ENCODE measurements at regions not wholly inside any gene's neighbourhood (a gene's known extent, or its start where the extent isn't known, plus 50 kb on each side); places are given as distances from the start of the nearest gene placed in this dataset.
A peak's percentile ranks its signal among the peaks of the same experiment; 100 is the strongest.

- H3K9me2 ChIP-seq (ENCODE audit: insufficient read depth), result no peaks in the 10 kb centered on the region; the same call in 1 of the 2 replicates
- no peaks in the 10 kb centered on the region for H4K20me1 ChIP-seq (ENCODE audit: insufficient read depth)
- TF ChIP-seq EZH2phosphoT487 (IDR thresholded peaks at IDR 0.05; ENCODE audit: insufficient read depth, low read depth), result no peak
- peaks cover 35% of the 10 kb centered on the region for H3F3A ChIP-seq (ENCODE audit: insufficient read depth)
- peaks cover 57% of the 10 kb centered on the region for H3K4me1 ChIP-seq (ENCODE audit: insufficient read depth)
- no peaks in the 10 kb centered on the region for H3K27me3 ChIP-seq (replicated peaks; ENCODE audit: insufficient read depth)
- no peaks in the 10 kb centered on the region for H3K36me3 ChIP-seq (ENCODE audit: low read depth)
- in situ Hi-C loops (cut with MboI), result no loop called here
- H2AFZ ChIP-seq, result peak overlapping the region; percentile 54
- no peaks in the 10 kb centered on the region for H3K9me3 ChIP-seq (ENCODE audit: low read depth)
- WGBS, 2 experiments (ENCODE audit: low coverage in 1 of 2, low lambda C conversion rate in 2 of 2, missing lambda C conversion rate in 2 of 2), result 2 to 5% methylated on average over 10 of the region's 10 CpGs
- no peaks in the 10 kb centered on the region for H3K79me2 ChIP-seq (ENCODE audit: insufficient read depth)
- peak; percentile 77 for DNase-seq
- peak overlapping the region; percentile 67 for H3K4me3 ChIP-seq
- H3K27ac ChIP-seq, result peak overlapping the region; percentile 41
- H3K4me2 ChIP-seq (ENCODE audit: unreplicated experiment), result peak overlapping the region; percentile 87
- peak overlapping the region; percentile 56 for H3K9ac ChIP-seq
Measured at GRCh38 chr21:27586986-27587385, 620.1 kb upstream of the ADAMTS5 start.

DNA sequence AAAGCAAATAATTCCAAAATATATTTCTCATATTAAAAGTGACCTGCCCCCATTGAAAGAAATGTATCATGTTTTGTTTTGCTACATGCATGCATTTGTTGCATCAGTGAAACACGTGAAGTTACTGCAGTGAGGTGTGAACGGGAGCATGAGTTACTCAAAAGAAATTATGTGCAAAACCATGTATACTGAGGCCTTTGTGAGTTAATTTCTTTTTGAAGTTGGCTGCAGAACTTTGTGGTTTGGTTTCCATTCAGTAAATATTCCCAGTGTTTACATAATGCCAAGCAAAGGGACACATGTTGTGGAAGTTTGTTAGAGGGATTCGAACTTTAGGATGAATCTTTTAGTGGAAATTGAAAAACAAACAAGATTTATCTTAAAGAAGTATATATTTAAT lies 619.4 kb upstream of the ADAMTS5 start:
- no peaks in the 10 kb centered on the region for H4K20me1 ChIP-seq (ENCODE audit: insufficient read depth)
- H3K9me3 ChIP-seq (ENCODE audit: low read depth), result no peaks in the 10 kb centered on the region
- H3K27ac ChIP-seq, result peak overlapping the region; percentile 41; the same call in 1 of the 2 replicates
- H3K79me2 ChIP-seq (ENCODE audit: insufficient read depth), result no peaks in the 10 kb centered on the region
- peak overlapping the region; percentile 56; the same call in 1 of the 2 replicates for H3K9ac ChIP-seq
- no peak overlapping the region for H2AFZ ChIP-seq
- TF ChIP-seq EZH2phosphoT487 (IDR thresholded peaks at IDR 0.05; ENCODE audit: insufficient read depth, low read depth) (no peak), EZH2 (IDR thresholded peaks at IDR 0.05; ENCODE audit: insufficient read depth, poor library complexity, severe bottlenecking) (no peak)
- in situ Hi-C loops (cut with MboI), result no loop called here
- peaks cover 60% of the 10 kb centered on the region for H3K4me1 ChIP-seq (ENCODE audit: insufficient read depth)
- H3K4me2 ChIP-seq (ENCODE audit: unreplicated experiment), result peak overlapping the region; percentile 87
- no peaks in the 10 kb centered on the region for H3K36me3 ChIP-seq (ENCODE audit: low read depth)
- WGBS, 2 experiments (ENCODE audit: low coverage in 1 of 2, low lambda C conversion rate in 2 of 2, missing lambda C conversion rate in 2 of 2), result 19 to 27% methylated on average over 3 of the region's 3 CpGs
- DNase-seq, result peak; percentile 33
- H3K9me2 ChIP-seq (ENCODE audit: insufficient read depth), result no peaks in the 10 kb centered on the region; the same call in 1 of the 2 replicates
- H3K4me3 ChIP-seq, result no peak overlapping the region
- peaks cover 34% of the 10 kb centered on the region for H3F3A ChIP-seq (ENCODE audit: insufficient read depth)
- H3K27me3 ChIP-seq (replicated peaks; ENCODE audit: insufficient read depth), result no peaks in the 10 kb centered on the region

DNA sequence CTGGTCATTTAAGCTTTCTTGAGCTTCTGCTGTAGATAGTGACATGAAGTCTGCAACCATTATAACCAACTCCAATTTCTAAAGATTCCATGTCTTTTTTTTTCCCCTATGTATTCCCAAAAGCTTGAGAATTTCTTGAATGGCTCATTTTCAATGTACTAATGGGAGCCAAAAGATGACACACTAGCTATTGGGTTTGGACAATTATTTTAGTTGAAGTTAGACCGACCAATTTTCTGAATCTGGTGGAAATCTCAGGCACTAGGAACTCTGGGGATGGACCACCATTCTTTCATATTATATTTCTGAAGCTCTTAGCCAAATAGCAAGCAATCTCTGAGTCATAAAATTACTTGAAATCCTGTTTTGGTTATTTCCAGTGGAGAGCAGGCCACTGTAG lies 617.4 kb upstream of the ADAMTS5 start:
- Histone ChIP-seq H3K9ac (no peak overlapping the region), H2AFZ (no peak overlapping the region), H3K36me3 (ENCODE audit: low read depth) (no peaks in the 10 kb centered on the region), H3K4me2 (ENCODE audit: unreplicated experiment) (no peak overlapping the region), H4K20me1 (ENCODE audit: insufficient read depth) (no peaks in the 10 kb centered on the region), H3F3A (ENCODE audit: insufficient read depth) (peaks cover 26% of the 10 kb centered on the region), H3K4me3 (no peak overlapping the region), H3K79me2 (ENCODE audit: insufficient read depth) (no peaks in the 10 kb centered on the region), H3K4me1 (ENCODE audit: insufficient read depth) (peaks cover 45% of the 10 kb centered on the region), H3K27me3 (replicated peaks; ENCODE audit: insufficient read depth) (no peaks in the 10 kb centered on the region), H3K9me2 (ENCODE audit: insufficient read depth) (no peaks in the 10 kb centered on the region; the same call in 1 of the 2 replicates), H3K27ac (no peak overlapping the region), H3K9me3 (ENCODE audit: low read depth) (no peaks in the 10 kb centered on the region)
- in situ Hi-C loops (cut with MboI), result no loop called here
- DNase-seq, result peak; percentile 23
- no peak for TF ChIP-seq EZH2phosphoT487 (IDR thresholded peaks at IDR 0.05; ENCODE audit: insufficient read depth, low read depth)
- no peak for TF ChIP-seq EZH2 (IDR thresholded peaks at IDR 0.05; ENCODE audit: insufficient read depth, poor library complexity, severe bottlenecking)
- 8 to 12% methylated on average over 1 of the region's 1 CpG for WGBS, 2 experiments (ENCODE audit: low coverage in 1 of 2, low lambda C conversion rate in 2 of 2, missing lambda C conversion rate in 2 of 2)

- Histone ChIP-seq H3K36me3 (ENCODE audit: low read depth) (no peaks in the 10 kb centered on the region), H3K27me3 (replicated peaks; ENCODE audit: insufficient read depth) (no peaks in the 10 kb centered on the region), H2AFZ (peak overlapping the region; percentile 53), H3K9me2 (ENCODE audit: insufficient read depth) (no peaks in the 10 kb centered on the region), H3K27ac (peak overlapping the region; percentile 36), H3F3A (ENCODE audit: insufficient read depth) (peaks cover 22% of the 10 kb centered on the region), H3K9ac (no peak overlapping the region), H3K9me3 (ENCODE audit: low read depth) (no peaks in the 10 kb centered on the region), H3K4me1 (ENCODE audit: insufficient read depth) (peaks cover 45% of the 10 kb centered on the region), H3K4me2 (ENCODE audit: unreplicated experiment) (peak overlapping the region; percentile 16), H3K79me2 (ENCODE audit: insufficient read depth) (no peaks in the 10 kb centered on the region), H3K4me3 (no peak overlapping the region), H4K20me1 (ENCODE audit: insufficient read depth) (no peaks in the 10 kb centered on the region)
- DNase-seq, result peak; percentile 35
- WGBS, 2 experiments (ENCODE audit: low coverage in 1 of 2, low lambda C conversion rate in 2 of 2, missing lambda C conversion rate in 2 of 2), result 29 to 33% methylated on average over 3 of the region's 3 CpGs
- TF ChIP-seq EZH2phosphoT487 (IDR thresholded peaks at IDR 0.05; ENCODE audit: insufficient read depth, low read depth) (no peak), EZH2 (IDR thresholded peaks at IDR 0.05; ENCODE audit: insufficient read depth, poor library complexity, severe bottlenecking) (no peak)
- in situ Hi-C loops (cut with MboI), result no loop called here
Measured at GRCh38 chr21:27582948-27583430, 616.1 kb upstream of the ADAMTS5 start.

All from GM23248 (cell line).